Psoas muscle (tissue), 7 donors: ENCODE measurements at regions not wholly inside any gene's neighbourhood (a gene's known extent, or its start where the extent isn't known, plus 50 kb on each side); places are given as distances from the start of the nearest gene placed in this dataset.

ENCODE experiments used
- ATAC-seq, 4 donors: fragments of 200-7000 bp; cut with Tn5 transposase; one replicate each; pipeline ENCODE4 v1.9.1; 2020; ENCODE audit warnings: moderate library complexity in 3 of 4, mild to moderate bottlenecking in 2 of 4
- DNase-seq, 2 donors: peaks; one replicate each; pipeline ENCODE4 v3.0.0-alpha.2; 2020
- H3K27ac ChIP-seq: fragments of 200-600 bp; one replicate; pipeline ENCODE4 v1.8.0; 2022
- H3K27me3 ChIP-seq, 3 donors: fragments of 200-600 bp in 1 of 3; one replicate each; pipeline versions ENCODE4 v1.6.1 to v1.8.0; 2013 to 2022; ENCODE audit warnings: low read length in 2 of 3, mild to moderate bottlenecking in 2 of 3, moderate library complexity in 1 of 3; ENCODE audit not compliant: insufficient read depth in 3 of 3
- H3K36me3 ChIP-seq, 2 donors: fragments of 200-600 bp in 1 of 2; one replicate each; pipeline versions ENCODE4 v1.6.1 to v1.8.0; 2013 to 2022; ENCODE audit warnings: low read depth in 1 of 2, mild to moderate bottlenecking in 1 of 2, moderate library complexity in 1 of 2; ENCODE audit not compliant: insufficient read depth in 1 of 2
- H3K4me1 ChIP-seq: fragments of 200-600 bp; one replicate; pipeline ENCODE4 v1.8.0; 2022
- H3K4me3 ChIP-seq: fragments of 200-600 bp; one replicate; pipeline ENCODE4 v1.8.0; 2022; ENCODE audit warnings: mild to moderate bottlenecking
- H3K9me3 ChIP-seq: fragments of 200-600 bp; one replicate; pipeline ENCODE4 v1.8.0; 2022
- CTCF ChIP-seq: fragments of 200-600 bp; IDR thresholded peaks from one replicate; pipeline ENCODE4 v1.8.0; 2022; ENCODE audit warnings: antibody characterized with exemption
- WGBS, 3 donors: extraction: QIAGEN DNeasy Blood & Tissue Kit; methylation state at CpG; one replicate each; pipeline versions ENCODE4 v1.1.6 to v1.1.7; 2013; 5-methylcytosine and 5-hydroxymethylcytosine counted together
- intact Hi-C, 2 donors: fragments of 100-400 bp; cut with DNase I; formaldehyde crosslinking; loops; one replicate each; pipeline versions ENCODE4 v1.11.0 to v1.14.2; 2022
- donor health status: healthy with polysubstance abuse.
- donor health status: DM: no; HTN: no; CAD: no; lungs with moderate emphysema.
- donor health status: Bipolar disorder and iron deficiency.
- donor health status: healthy.
- donor health status: DM: yes; HTN: yes; CAD: no.
- donor health status: DM: no; HTN: no; CAD: no.
- donor health status: DM: yes; HTN: yes; CAD: no.

GRCh38 chr5:164115420-164115819 is 610.0 kb downstream of the MAT2B start:
- intact Hi-C loops, result no loop called here
- no peak for ATAC-seq
- Histone ChIP-seq H3K4me3 (no peak overlapping the region), H3K27ac (no peak overlapping the region), H3K4me1 (no peaks in the 10 kb centered on the region), H3K27me3 (no peaks in the 10 kb centered on the region), H3K9me3 (no peaks in the 10 kb centered on the region), H3K36me3 (no peaks in the 10 kb centered on the region)
- no peak for TF ChIP-seq CTCF
- 74 to 82% (median 75%) methylated on average over 2 of the region's 2 CpGs for WGBS, 3 donors
- no peak for DNase-seq

- ATAC-seq, result no peak
- Histone ChIP-seq H3K36me3 (no peaks in the 10 kb centered on the region), H3K4me1 (no peaks in the 10 kb centered on the region), H3K27me3 (no peaks in the 10 kb centered on the region), H3K27ac (no peak overlapping the region), H3K4me3 (no peak overlapping the region), H3K9me3 (no peaks in the 10 kb centered on the region)
- no peak for DNase-seq
- intact Hi-C loops, result no loop called here
- WGBS, 3 donors, result 69 to 78% (median 73%) methylated on average over 7 of the region's 7 CpGs
- no peak for TF ChIP-seq CTCF
These were observed 614.5 kb downstream of the MAT2B start for GRCh38 chr5:164119806-164120447.

DNA sequence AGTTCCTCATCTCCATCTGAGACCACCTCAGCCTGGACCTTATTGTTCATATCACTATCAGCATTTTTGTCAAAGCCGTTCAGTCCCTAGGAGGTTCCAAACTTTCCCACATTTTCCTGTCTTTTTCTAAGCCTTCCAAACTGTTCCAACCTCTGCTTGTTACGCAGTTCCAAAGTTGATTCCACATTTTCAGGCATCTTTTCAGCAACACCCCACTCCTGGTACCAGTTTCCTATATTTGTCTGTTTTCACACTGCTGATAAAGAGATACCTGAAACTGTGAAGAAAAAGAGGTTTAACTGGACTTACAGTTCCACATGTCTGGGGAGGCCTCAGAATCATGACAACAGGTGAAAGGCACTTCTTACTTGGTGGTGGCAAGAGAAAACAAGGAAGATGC is 622.1 kb downstream of the MAT2B start:
- Histone ChIP-seq H3K4me1 (no peaks in the 10 kb centered on the region), H3K27me3 (no peaks in the 10 kb centered on the region), H3K27ac (no peak overlapping the region), H3K36me3 (no peaks in the 10 kb centered on the region), H3K4me3 (no peak overlapping the region), H3K9me3 (no peaks in the 10 kb centered on the region)
- WGBS, 3 donors, result 81 to 95% (median 93%) methylated on average over 2 of the region's 2 CpGs
- ATAC-seq (no peak), DNase-seq (no peak)
- TF ChIP-seq CTCF, result no peak
- intact Hi-C loops, result no loop called here

GRCh38 chr5:164132358-164132757 is 626.9 kb downstream of the MAT2B start:
- Histone ChIP-seq H3K27me3 (no peaks in the 10 kb centered on the region), H3K27ac (no peak overlapping the region), H3K4me1 (no peaks in the 10 kb centered on the region), H3K36me3 (no peaks in the 10 kb centered on the region), H3K9me3 (no peaks in the 10 kb centered on the region), H3K4me3 (no peak overlapping the region)
- TF ChIP-seq CTCF, result no peak
- intact Hi-C loops, result no loop called here
- ATAC-seq, result no peak
- DNase-seq, result no peak
- whole genome bisulfite sequencing, 3 donors, result 95 to 98% (median 95%) methylated on average over 2 of the region's 2 CpGs

GRCh38 chr5:164137095-164137494 is 631.7 kb downstream of the MAT2B start:
- intact Hi-C loops, result no loop called here
- no peak for TF ChIP-seq CTCF
- Histone ChIP-seq H3K9me3 (no peaks in the 10 kb centered on the region), H3K4me1 (no peaks in the 10 kb centered on the region), H3K4me3 (no peak overlapping the region), H3K27me3 (no peaks in the 10 kb centered on the region), H3K36me3 (no peaks in the 10 kb centered on the region), H3K27ac (no peak overlapping the region)
- 94 to 96% (median 95%) methylated on average over 8 of the region's 8 CpGs for WGBS, 3 donors
- no peak for ATAC-seq
- no peak for DNase-seq
